SKM-1 treated with dmso at 0.1 percent for 144 hours (cell line): ENCODE measurements at regions not wholly inside any gene's neighbourhood (a gene's known extent, or its start where the extent isn't known, plus 50 kb on each side); places are given as distances from the start of the nearest gene placed in this dataset.
"Not testable (repeated sequence)": the region's sequence is repeated elsewhere in the genome, so short reads cannot be mapped to it uniquely, and the experiment has no call there.

Source experiments
- DNase-seq: peaks from one replicate; lab custom pipeline; 2025; ENCODE audit not compliant: unreplicated experiment; lab: John Stamatoyannopoulos, UW

- no peak for DNase-seq
These were observed 321.7 kb upstream of the ZC3H15 start for GRCh38 chr2:186164325-186164724.

- DNase-seq, result no peak
These were observed 315.4 kb upstream of the ZC3H15 start for GRCh38 chr2:186170693-186171092.

GRCh38 chr2:186181625-186182024 lies 304.4 kb upstream of the ZC3H15 start:
- DNase-seq, result no peak

GRCh38 chr2:186182366-186182765 lies 303.7 kb upstream of the ZC3H15 start:
- DNase-seq, result not testable (repeated sequence)

GRCh38 chr2:186183406-186183805 lies 302.7 kb upstream of the ZC3H15 start:
- no peak for DNase-seq

GRCh38 chr2:186187854-186188253 lies 298.2 kb upstream of the ZC3H15 start:
- no peak for DNase-seq

- DNase-seq, result no peak
These were observed 296.2 kb upstream of the ZC3H15 start for GRCh38 chr2:186189816-186190215.

- DNase-seq, result no peak
These were observed 290.4 kb upstream of the ZC3H15 start for GRCh38 chr2:186195696-186196095.

GRCh38 chr2:186197955-186198354 lies 288.1 kb upstream of the ZC3H15 start:
- DNase-seq, result no peak

- no peak for DNase-seq
These were observed 287.0 kb upstream of the ZC3H15 start for GRCh38 chr2:186199029-186199428.

GRCh38 chr2:186201371-186201770 lies 284.7 kb upstream of the ZC3H15 start:
- DNase-seq, result no peak

GRCh38 chr2:186205254-186205911 lies 280.7 kb upstream of the ZC3H15 start:
- DNase-seq, result peak; percentile 33

GRCh38 chr2:186209532-186209931 lies 276.5 kb upstream of the ZC3H15 start:
- DNase-seq, result no peak

- DNase-seq, result no peak
These were observed 265.7 kb upstream of the ZC3H15 start for GRCh38 chr2:186220409-186220808.

GRCh38 chr2:186229265-186229664 lies 256.8 kb upstream of the ZC3H15 start:
- DNase-seq, result no peak

- no peak for DNase-seq
These were observed 244.2 kb upstream of the ZC3H15 start for GRCh38 chr2:186241874-186242273.

- DNase-seq, result no peak
These were observed 231.3 kb upstream of the ZC3H15 start for GRCh38 chr2:186254759-186255158.

- no peak for DNase-seq
These were observed 230.2 kb upstream of the ZC3H15 start for GRCh38 chr2:186255823-186256222.

GRCh38 chr2:186256540-186256939 lies 229.5 kb upstream of the ZC3H15 start:
- peak; percentile 46 for DNase-seq

- DNase-seq, result no peak
These were observed 222.3 kb upstream of the ZC3H15 start for GRCh38 chr2:186263673-186264250.

- no peak for DNase-seq
These were observed 216.5 kb upstream of the ZC3H15 start for GRCh38 chr2:186269536-186269935.

GRCh38 chr2:186273953-186274352 lies 212.1 kb upstream of the ZC3H15 start:
- no peak for DNase-seq
